Right lobe of liver (tissue), 4 donors: ENCODE measurements at regions not wholly inside any gene's neighbourhood (a gene's known extent, or its start where the extent isn't known, plus 50 kb on each side); places are given as distances from the start of the nearest gene placed in this dataset.

Source experiments
- CTCF ChIP-seq, 4 donors: fragments of 200-600 bp in 3 of 4; fragments of 450-650 bp in 1 of 4; IDR thresholded peaks; one replicate each; pipeline versions ENCODE4 v1.5.1 to v1.8.0; 2016 to 2022; ENCODE audit warnings: antibody characterized with exemption in 4 of 4, mild to moderate bottlenecking in 2 of 4
- POLR2A ChIP-seq: fragments of 450-650 bp; IDR thresholded peaks from one replicate; pipeline ENCODE4 v1.6.1; 2017; ENCODE audit warnings: antibody characterized with exemption, mild to moderate bottlenecking
- donor health status: DM: no; HTN: no; CAD: no.
- donor health status: DM: no; HTN: no; CAD: no.
- donor health status: DM: no; HTN: yes; CAD: no.

DNA sequence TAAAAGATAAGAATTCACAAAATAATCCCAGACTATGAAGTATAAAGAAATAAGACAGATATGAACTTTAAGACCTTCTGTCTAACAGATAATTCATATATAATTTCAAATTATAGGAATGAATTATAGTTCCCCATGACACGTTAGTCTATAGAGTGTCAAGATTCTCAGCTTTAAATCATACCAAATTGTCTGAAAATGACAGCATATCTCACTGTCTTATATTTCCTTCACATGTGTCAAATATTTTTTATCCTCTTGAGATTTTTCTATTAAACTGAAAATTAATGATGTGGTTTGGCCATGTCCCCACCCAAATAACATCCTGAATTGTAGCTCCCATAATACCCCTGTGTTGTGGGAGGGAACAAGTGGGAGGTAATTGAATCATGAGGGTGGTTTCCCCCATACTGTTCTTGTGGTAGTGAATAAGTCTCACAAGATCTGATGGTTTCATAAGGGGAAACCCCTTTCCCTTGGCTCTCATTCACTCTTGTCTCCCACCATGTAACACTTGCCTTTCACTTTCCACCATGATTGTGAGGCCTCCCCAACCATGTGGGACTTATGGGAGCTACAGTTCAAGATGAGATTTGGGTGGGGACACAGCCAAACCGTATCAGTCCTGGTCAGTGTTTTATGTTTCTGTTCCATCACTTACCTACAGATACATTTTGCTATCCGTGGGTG, 825.3 kb upstream of the GJE1 start:
- TF ChIP-seq POLR2A, result no peak
- no peak for TF ChIP-seq CTCF (IDR thresholded peaks at IDR 0.05)
